CMK (cell line): ENCODE measurements at regions not wholly inside any gene's neighbourhood (a gene's known extent, or its start where the extent isn't known, plus 50 kb on each side); places are given as distances from the start of the nearest gene placed in this dataset.

Source experiments
- DNase-seq: peaks from one replicate; pipeline ENCODE4 v3.0.0-alpha.2; 2010; ENCODE audit warnings: low read depth

DNA sequence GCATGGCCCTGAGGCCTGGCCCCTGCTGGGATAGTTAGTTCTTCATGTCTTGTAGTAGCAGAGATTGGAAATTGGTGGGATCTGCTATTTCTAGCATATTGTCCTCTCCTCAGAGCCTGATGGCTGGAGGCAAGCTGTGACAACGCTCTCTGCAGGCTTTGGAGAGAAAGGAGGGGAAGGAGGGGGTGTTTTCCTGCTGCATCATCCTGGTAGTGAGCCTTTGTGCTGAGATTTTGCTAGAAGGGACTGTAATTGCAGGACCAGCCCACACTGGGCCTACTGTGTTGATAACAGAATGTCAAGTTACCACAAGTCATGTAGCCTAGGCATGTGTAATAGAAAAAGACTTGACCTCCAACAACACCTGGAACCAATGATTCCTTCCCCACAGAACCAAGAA is 351.0 kb downstream of the SIPA1L2 start:
- DNase-seq = no peak

DNA sequence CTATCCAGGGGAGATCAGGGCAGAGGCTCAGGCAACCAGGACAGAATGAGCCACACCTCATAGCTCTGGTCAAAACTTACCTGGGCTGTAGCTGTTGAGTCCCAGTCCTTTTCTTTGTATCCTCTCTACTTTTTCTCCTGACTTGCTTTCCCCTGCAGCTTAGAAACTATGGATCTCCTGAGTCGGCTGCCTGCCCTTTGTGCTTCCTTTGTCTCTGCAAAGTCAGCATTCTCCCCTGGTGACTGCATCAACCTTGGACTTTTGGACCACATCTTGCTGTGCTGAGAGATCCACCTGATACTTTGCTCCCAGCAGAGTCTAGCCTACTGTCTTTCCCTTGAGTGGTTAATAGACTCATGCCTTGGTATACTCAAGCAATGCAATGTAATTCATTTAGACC is 353.3 kb downstream of the SIPA1L2 start:
- no peak for DNase-seq

DNA sequence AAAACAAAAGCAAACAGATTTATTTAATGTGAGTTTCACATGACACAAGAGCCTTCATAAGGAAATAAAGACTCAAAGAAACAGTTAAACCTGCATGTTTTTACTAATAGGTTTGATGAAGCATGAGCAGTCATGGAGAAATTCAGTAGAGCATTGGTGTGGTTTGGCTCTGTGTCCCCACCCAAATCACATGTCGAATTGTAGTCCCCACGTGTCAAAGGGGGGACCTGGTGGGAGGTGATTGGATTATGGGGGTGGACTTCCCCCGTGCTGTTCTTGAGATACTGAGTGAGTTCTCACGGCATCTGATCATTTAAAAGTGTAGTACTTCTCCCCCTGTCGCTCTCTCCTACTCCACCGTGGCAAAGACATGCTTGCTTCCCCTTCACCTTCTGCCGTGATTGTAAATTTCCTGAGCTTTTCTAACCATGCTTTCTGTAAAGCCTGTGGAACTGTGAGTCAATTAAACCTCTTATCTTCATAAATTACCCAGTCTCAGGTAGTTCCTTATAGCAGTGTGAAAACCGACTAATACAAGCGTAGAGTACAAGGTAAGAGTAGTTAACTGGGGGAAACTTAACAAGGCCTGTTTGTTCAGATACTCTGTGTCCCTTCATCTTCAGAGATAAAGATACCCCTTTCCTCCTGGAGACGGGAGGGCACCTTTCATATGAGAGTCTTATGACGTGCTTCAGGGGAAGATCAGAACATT is 354.8 kb downstream of the SIPA1L2 start:
- no peak for DNase-seq

DNA sequence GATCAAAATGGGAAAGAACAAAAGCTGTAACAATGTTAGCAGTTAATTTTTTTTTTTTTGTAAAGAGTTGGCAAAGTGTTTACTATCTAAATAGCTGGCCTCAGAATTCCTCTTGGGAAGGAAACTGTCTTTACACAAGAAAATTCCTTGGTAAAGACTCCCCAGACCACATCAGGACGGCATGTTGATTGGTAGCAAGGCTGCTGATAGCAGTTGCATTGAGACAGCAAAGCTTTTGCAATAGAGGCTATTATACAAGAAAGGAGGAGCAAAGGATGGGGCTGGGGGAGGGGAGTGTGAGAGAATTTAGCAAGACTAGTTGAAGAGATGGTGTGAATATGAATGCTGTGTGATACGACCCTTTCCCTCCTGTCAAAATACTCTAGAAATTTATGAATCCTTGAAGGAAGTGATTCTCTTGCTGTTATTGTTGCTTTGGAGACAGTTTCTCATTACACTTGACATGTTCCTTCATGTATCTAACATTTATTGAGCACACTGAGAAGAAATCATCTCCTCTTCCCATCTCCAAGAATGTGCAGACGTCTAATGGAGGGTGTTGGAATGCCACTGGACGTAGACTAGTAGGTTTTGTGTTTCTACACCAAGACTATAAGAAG is 355.6 kb downstream of the SIPA1L2 start:
- no peak for DNase-seq

DNA sequence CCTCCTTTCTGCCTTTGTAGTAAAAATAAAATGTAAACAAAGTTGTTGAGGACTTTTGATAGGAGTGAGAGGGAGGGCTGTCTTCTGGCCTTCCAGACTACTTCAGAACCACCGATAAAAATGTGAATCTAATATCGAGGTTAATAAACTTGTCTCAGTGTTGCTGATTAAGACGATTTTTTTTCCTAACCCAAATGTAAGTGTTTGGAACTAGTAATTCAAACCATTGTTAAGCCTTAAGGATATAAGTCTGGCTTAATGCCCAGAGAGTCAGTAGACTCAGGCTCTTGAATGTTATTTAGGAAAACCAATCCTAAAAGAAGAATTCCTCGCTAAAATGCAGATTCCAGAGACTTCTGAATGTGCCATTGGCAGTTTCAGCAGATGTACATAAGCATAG is 356.9 kb downstream of the SIPA1L2 start:
- no peak for DNase-seq

DNA sequence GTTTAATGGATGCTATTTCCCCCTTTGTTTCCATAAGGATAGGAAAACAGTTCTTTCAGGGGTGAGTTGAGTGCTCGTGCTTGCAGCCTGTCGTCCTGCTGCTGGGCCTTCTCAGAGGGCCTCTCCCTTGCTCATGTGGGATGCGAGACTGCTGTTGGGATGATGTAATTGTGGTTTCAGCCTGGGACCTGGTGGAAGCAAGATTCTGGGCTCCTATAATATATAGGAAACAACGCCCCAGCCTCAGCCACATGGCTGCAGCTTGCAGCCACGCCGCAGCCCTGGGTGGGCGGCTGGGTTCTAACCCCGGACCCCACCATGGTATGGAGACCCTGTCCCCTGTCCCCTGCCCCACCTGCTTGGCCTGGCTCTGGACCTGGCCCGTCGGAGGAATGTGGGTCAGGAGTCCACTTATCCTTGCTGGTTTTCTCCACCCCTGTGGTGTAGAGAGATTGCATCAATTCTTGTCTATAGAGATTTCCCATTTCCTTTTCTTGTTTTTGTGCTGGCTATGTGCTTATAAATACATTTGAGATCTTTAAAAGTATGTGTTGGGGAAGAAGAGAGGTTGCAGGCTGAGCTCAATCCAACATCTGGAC is 357.8 kb downstream of the SIPA1L2 start:
- DNase-seq = no peak

DNA sequence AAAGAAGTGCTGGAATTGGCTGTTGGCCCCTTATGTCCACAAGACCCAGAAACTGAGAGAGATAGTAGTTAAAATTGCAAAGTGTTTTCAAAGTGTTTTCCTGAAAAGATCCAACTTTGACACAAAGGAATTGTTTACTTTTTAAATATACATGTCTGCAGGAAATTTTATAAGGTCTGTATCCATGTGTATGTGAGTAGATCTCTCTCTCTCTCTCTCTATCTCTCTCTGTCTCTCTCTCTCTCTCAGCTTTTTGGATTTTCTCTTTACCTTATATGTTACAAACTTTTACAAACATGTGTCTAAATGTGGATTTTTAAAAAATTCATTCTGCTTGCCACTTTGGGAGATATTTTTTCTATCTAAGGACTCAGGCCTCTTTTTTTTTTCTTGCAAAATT is 358.6 kb downstream of the SIPA1L2 start:
- DNase-seq = no peak

DNA sequence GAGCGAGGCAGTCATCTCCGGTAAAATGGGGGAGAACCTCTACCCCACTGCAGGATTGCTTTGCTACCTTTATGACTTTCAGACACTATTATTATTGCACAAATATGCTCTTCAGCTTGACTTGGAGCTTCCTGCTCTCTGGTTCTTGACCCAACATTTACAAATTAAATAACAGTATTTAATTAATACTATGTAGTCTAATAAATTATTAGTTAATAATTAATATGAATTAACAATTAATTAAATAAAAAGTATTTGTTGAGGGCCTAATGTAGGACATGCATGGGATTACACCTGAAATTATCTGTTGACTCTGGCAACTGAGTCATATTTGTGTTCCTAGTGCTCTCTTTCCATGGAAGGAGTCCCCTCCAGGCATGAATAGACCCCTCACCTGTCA is 359.9 kb downstream of the SIPA1L2 start:
- DNase-seq = no peak

DNA sequence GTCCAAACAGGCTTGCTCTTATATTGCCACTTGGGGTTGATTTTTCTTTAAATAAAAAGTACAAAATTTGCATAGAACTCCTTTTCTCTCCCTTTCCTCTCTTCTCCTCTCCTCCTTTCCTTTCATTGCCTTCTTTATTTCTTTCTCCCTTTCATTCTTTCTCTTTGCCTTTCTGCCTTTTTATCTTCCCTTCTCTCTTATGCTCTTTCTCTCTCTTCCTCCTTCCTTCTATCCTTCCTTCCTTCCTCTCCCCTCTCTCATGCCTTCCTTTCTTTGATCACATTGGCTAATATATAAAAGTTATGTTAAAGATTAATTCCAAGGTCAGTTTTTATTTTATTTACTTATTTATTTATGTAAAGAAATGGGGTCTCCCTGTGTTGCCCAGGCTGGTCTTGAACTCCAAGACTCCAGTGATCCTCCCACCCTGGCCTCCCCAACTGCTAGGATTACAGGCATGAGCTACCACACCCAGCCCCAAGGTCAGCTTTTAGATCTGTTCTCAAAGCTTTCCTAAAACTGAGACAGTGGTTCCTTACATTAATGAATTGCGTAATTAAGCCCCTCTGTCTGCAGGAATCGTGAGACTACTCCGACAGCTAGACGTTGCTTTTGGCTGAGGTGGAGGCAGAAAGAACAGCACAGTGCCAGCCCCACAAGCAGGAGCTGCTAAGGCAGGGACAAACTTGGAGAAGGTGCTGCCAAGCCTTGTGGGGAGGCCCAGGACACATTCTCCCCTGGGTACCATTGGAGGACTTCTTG is 361.9 kb downstream of the SIPA1L2 start:
- DNase-seq = no peak

DNA sequence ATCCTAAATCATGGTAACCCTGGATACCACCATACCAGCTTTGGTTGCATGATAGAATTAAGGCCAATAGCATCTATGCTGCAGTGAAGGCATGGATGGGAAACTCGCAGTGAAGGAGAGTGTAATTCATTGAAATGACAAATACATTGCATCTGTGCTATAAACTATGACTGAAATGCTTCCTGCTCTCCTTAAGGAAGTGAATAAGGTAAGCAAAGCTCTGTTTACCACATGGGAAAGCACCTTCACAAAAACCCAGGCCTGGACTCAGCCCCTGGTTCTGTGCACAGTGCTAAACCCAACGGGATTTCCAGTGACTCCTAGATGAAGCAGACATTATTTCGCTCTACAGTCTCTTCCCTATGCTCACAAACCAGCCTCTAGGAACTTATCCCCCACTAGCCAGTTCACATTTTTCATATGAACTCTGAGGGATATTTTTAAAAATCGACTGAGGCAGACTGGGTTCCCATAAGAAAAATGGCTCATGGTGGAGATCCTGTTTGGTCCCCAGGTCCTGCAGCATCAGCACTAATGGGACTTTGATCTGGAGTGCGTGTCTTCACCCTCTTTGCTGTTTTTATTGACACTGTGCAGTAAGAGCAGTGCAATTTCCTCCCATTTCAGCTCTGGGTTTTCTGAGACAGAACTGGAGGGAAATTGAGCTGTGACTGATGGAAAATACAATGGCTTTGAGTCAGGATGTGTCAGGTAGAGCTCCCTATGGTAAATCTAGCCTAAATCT is 362.7 kb downstream of the SIPA1L2 start:
- DNase-seq = no peak

DNA sequence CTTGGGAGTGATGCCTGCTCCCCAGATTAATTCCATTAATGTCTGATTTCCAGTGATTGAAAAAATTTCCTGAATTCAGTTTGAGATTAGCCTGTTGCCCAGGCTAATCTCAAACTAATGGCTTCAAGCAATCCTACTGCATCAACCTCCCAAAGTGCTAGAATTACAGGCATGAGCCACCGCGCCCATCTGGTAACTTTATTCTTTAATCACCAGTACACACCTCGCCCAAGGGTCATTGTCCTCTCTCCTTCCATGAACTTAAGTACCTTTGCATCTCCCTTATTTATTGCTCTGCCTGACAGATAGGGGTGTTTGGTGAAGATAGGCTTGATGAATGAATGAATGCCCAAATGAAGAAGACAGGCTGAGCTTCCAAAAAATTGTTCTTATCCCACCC is 366.5 kb downstream of the SIPA1L2 start:
- no peak for DNase-seq

DNA sequence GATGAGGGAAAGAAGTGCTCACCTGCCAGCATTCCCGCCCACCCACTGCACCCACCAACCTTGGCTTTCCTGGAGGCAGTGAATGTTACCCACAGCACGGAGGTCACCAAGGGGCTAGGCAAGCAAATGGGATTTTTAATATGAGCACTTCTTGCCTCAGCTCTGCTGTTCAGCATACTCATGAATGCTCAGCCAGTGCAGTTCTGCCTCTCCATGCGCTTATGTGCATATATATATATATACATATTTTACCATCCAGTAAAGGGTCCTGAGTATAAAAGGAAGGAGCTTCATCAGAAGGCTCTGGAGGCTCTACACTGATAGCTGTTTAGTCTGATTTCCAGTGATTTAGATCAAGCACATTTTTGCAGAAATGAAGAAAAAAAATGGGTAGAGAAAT is 366.9 kb downstream of the SIPA1L2 start:
- no peak for DNase-seq

DNA sequence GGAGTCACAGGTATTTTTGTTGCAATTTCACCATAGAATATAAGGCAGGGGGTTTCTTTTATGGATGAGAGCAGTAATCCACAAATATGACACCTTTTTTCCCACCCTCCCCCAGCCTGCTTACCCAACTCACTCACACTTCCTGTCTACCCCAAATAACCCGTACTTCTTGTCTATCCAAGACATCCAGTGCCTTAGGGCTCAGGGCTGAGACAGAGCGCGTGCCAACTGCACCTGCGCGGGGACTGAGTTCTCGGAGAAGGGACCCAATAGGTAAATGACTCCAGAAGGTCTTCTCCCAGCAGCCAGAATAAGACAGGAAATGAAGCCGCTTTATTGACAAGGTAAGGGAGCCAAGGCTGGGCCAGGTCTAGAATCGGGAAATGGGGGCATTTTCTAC is 369.1 kb downstream of the SIPA1L2 start:
- DNase-seq = no peak

DNA sequence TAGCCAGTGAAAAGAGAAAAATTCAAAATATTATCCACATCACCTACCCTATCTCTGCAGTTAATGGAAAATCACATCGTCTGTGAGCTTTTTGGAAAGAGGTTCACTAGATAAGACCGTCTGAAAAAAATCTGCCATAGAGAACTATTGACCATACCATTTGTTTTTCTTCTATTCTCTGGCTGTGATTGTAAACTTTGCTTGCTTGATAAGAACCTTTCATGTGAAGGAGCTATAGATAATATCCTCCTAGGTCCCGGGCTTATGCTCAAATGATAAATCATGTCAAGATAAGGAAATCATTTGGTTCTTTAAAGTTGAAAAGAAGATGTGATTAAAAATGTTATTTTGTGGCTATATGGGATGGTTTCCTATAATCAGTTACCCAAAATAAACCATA is 369.9 kb downstream of the SIPA1L2 start:
- no peak for DNase-seq

DNA sequence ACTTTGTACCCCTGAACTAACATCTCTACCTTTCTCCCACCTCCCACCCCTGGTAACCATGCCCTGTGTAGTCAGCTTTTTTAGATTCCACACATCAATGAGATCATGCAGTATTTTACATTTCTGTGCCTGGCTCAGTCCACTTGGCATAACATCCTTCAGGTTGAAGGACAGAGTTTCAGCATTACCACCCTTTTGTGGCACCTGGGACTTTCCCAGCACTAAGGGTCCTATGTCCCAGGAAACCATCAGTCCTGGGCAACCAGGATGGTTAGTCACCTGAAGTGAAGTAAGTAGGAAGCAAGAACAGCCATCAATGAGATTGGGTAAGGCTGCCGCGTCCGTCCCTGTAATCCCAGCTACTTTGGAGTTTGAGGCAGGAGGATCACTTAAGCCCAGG is 370.6 kb downstream of the SIPA1L2 start:
- no peak for DNase-seq

DNA sequence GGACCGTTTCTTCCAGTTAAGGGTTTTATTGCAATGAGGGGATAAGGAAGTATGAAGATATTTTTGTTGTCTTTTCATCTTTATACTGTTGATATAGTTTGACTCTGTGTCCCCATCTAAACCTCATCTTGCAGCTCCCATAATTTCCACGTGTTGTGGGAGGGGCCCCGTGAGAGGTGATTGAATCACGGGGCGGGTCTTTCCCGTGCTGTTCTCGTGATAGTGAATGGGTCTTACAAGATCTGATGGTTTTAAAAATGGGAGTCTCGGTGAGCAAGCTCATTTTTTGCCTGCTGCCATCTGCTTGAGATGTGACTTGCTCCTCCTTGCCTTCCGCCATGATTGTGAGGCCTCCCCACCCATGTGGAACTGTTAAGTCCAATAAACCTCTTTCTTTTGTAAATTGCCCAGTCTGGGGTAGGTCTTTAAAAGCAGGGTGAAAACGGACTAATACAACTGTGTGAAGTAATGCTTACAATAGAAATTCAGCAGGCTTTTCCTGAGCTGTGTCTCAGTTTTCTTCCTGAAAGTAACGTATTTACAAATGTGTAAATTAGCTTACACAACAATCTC is 377.3 kb downstream of the SIPA1L2 start:
- no peak for DNase-seq

DNA sequence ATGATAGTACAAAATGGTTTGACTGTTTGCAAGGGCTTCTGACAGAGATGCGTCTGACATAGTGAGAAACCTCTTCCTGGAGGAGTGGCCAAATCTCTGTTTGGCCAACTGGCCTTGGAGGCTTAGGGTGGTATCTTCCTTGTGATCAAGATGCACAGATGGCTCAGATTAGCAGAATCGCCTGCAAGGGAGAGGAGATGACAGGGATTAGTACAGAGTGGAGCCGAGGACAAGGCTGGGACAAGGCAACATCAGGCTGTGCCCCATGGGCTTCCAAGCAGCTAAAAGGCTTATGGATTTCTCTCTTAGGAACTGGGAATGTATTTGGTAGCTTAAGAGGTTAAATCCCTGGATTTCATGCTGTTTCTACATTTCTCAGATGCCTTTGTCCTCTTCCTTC is 379.1 kb downstream of the SIPA1L2 start:
- no peak for DNase-seq

DNA sequence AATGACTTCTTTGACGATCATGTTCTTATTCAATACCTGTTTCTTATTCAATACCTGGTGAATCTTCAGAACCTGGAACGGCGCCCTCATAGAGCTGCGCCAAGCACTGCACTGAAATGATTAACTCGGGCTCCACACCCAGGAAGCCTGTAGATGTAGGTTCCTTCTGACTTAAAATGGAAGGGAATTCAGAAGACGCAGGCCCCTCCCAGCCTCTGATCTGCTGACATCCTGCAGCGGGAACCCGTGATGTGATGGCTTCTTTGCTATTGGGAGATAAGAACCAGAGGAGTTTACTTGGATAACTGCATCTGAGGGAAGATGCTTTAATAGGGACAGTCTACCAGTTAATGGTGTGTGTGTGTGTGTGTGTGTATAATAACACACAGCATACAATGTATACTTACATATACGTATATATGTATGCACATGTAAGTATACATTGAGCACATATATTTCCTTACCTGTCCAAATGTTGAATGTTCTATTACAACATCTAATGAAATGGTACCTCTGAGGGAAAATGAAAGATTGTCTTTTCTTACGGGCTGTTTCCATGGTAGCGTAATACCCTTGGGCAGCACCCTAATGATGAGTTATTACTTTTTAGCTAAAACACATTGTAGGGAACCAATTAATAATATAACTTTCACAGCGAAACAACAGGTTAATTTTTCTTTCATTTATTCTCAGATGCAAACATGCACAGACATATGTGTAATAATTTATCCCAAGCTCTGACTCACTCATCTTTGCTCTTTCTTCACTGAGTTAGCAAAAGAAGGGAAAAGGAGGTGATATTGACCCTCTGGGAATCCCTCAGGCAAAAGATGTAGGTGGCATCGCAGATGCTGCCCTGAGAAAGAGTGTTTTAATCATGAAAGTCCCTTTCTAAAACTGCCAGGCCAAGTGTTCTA is 379.8 kb downstream of the SIPA1L2 start:
- DNase-seq = no peak

DNA sequence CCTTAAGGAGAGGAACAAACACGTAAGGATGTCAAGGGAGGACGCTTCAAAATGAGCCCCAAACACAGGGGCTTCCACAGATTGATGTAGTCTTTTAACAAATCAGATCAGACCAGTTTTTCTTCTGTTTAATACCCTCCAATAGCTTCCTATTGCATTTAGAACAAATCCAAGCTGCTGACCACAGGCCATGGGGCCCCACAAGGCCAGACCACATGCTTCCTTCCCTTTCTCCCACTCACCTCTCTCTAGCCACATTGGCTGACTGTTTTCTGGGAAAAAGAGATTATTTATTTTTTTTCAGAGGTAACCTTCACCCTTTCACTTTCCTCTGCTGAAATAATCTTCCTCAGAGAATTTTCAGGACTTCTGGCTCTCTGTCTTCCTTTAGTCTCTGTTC is 380.6 kb downstream of the SIPA1L2 start:
- peak; percentile 8 for DNase-seq

DNA sequence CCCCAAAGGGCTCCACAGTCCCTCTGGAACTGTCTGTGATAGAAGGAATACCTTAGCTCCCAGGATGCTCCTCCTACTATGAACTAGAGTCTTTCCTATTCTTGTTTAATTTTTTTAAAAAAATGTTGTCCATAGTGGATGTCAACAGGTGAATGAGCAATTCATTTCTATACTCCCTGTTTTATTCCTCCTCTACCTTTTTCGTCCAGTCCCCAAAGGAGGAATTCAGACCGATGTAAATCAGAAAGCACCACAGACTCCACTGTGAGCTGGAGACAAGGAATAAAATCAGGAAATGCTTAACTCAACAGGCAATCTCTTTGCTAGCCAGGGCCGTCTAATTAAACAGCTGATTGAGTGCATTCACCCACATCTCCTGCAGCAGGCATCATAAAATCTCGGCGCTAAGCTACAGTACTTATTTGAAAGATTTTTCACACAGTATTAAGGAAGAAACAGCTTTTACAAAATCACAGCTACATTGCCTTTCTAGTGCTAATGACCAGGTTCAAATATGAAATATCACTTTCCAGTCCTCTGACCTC is 381.6 kb downstream of the SIPA1L2 start:
- no peak for DNase-seq

DNA sequence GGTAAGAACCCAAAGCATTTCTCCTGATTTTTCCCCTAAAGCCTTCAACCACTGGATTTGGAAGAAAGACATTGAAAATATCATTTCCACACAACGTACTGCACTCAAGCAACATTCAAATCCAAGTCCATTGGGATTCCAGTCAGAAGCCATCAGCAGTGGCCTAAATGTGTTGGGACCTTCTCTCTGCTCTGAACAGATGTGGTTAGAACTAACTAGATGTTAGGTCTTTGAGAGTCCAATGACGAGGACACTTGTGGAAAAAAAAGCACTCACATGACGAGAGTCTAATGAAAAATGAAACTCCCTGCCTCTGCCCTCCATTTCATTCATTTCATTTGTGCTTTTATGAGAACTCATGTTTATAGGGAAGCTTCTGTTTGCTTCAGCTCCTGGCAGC is 382.3 kb downstream of the SIPA1L2 start:
- DNase-seq = no peak
